ENCODE measurements at regions not wholly inside any gene's neighbourhood (a gene's known extent, or its start where the extent isn't known, plus 50 kb on each side); places are given as distances from the start of the nearest gene placed in this dataset.

GRCh38 chr2:192459422-192459821 is 264.7 kb upstream of the TMEFF2 start:
- H3K27ac ChIP-seq (ENCODE audit: low read length) = no peak overlapping the region
- no peaks in the 10 kb centered on the region for H3K27me3 ChIP-seq (ENCODE audit: control insufficient read depth, insufficient read depth)
- H3K4me1 ChIP-seq (ENCODE audit: control insufficient read depth, insufficient read depth, low read length) = no peaks in the 10 kb centered on the region
- DNase-seq (no peak), ATAC-seq (no peak)
- H3K9me3 ChIP-seq (ENCODE audit: control insufficient read depth, low read length) = no peaks in the 10 kb centered on the region
- intact Hi-C loops (cut with DNase I) = no loop called here
- H3K4me3 ChIP-seq (ENCODE audit: low read length) = no peak overlapping the region
- 95% methylated on average over 1 of the region's 1 CpG for WGBS

- DNase-seq (no peak), ATAC-seq (no peak)
- no peak overlapping the region for H3K27ac ChIP-seq (ENCODE audit: low read length)
- intact Hi-C loops (cut with DNase I) = no loop called here
- 67% methylated on average over 1 of the region's 1 CpG for WGBS
- no peaks in the 10 kb centered on the region for H3K9me3 ChIP-seq (ENCODE audit: control insufficient read depth, low read length)
- no peaks in the 10 kb centered on the region for H3K4me1 ChIP-seq (ENCODE audit: control insufficient read depth, insufficient read depth, low read length)
- no peak overlapping the region for H3K4me3 ChIP-seq (ENCODE audit: low read length)
- no peaks in the 10 kb centered on the region for H3K27me3 ChIP-seq (ENCODE audit: control insufficient read depth, insufficient read depth)
Measured at GRCh38 chr2:192448881-192449280, 254.1 kb upstream of the TMEFF2 start.

- ATAC-seq = no peak
- 64% methylated on average over 7 of the region's 7 CpGs for WGBS
Measured at GRCh38 chr2:192444286-192444838, 249.6 kb upstream of the TMEFF2 start.

DNA sequence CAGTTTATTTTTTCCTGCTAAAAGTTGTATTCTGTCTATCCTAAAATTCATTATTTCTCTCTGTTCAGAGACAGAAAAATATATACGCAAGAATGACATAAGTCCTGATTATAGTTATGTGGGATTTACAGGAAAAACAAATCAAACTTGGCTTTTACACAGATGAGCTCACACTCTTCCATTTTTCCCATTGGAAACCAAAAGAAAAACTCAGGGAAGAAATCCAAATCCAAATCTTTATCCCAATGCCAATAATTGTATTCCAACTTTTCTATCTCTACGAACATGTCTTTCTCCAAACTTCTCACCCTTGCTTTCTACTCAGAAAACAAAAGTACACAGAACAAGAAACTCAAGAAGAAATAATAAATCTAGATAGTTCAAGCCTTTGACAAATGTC is 249.1 kb upstream of the TMEFF2 start:
- 49% methylated on average over 2 of the region's 2 CpGs for WGBS
- DNase-seq = no peak
- Histone ChIP-seq H3K9me3 (ENCODE audit: control insufficient read depth, low read length) (no peaks in the 10 kb centered on the region), H3K27me3 (ENCODE audit: control insufficient read depth, insufficient read depth) (no peaks in the 10 kb centered on the region), H3K4me3 (ENCODE audit: low read length) (no peak overlapping the region), H3K4me1 (ENCODE audit: control insufficient read depth, insufficient read depth, low read length) (no peaks in the 10 kb centered on the region), H3K27ac (ENCODE audit: low read length) (no peak overlapping the region)
- intact Hi-C loops (cut with DNase I) = no loop called here
- no peak for ATAC-seq

More at GRCh38 chr2:192444286-192444838, 249.6 kb upstream of the TMEFF2 start:
- no peaks in the 10 kb centered on the region for H3K9me3 ChIP-seq (ENCODE audit: control insufficient read depth, low read length)
- intact Hi-C loops (cut with DNase I) = no loop called here
- no peaks in the 10 kb centered on the region for H3K4me1 ChIP-seq (ENCODE audit: control insufficient read depth, insufficient read depth, low read length)
- no peak overlapping the region for H3K27ac ChIP-seq (ENCODE audit: low read length)
- H3K4me3 ChIP-seq (ENCODE audit: low read length) = no peak overlapping the region
- H3K27me3 ChIP-seq (ENCODE audit: control insufficient read depth, insufficient read depth) = no peaks in the 10 kb centered on the region
- DNase-seq = no peak

DNA sequence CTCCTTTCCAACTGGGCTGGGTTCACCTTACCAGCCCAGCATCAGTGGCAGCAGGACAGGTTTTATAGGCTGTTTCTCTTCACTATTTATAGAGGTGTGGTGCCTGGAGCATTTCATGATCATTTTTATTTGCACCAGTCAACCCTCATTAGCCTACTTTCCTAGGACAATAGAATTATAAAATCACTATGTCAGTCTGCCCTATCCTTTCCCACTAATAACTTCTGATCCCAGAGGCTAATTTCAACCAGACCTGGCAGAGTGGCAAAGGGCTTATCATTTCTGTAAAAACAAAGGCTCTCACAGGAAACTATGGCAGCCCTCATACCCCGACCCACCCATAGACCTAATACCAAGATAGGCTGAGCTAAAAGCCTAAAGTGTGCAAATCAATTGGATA is 243.5 kb upstream of the TMEFF2 start:
- no peak overlapping the region for H3K4me3 ChIP-seq (ENCODE audit: low read length)
- no peaks in the 10 kb centered on the region for H3K9me3 ChIP-seq (ENCODE audit: control insufficient read depth, low read length)
- no peaks in the 10 kb centered on the region for H3K27me3 ChIP-seq (ENCODE audit: control insufficient read depth, insufficient read depth)
- H3K4me1 ChIP-seq (ENCODE audit: control insufficient read depth, insufficient read depth, low read length) = no peaks in the 10 kb centered on the region
- ATAC-seq (no peak), DNase-seq (no peak)
- no peak overlapping the region for H3K27ac ChIP-seq (ENCODE audit: low read length)
- WGBS = 66% methylated on average over 1 of the region's 1 CpG
- intact Hi-C loops (cut with DNase I) = no loop called here

DNA sequence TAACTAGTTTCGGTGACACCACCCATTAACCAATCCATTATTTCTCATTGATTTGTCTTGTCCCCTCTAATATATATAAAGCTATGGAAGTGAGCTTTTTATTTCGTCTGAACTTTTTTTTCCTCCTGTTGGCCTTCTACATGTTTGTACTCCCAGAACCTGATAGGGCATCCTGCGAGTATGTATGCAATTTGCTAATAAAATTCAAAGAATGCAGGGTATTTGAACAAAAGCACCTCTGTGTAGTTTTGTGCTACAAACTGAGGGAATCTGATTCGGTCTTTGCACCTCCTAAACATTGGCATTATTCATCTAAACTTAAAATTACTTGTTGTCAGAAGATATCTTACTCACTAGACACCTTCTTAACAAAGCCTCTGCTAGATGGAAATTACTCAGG is 242.9 kb upstream of the TMEFF2 start:
- ATAC-seq (no peak), DNase-seq (no peak)
- no peaks in the 10 kb centered on the region for H3K27me3 ChIP-seq (ENCODE audit: control insufficient read depth, insufficient read depth)
- intact Hi-C loops (cut with DNase I) = no loop called here
- no peaks in the 10 kb centered on the region for H3K4me1 ChIP-seq (ENCODE audit: control insufficient read depth, insufficient read depth, low read length)
- no peak overlapping the region for H3K27ac ChIP-seq (ENCODE audit: low read length)
- no peaks in the 10 kb centered on the region for H3K9me3 ChIP-seq (ENCODE audit: control insufficient read depth, low read length)
- WGBS = 70% methylated on average over 4 of the region's 4 CpGs
- no peak overlapping the region for H3K4me3 ChIP-seq (ENCODE audit: low read length)

DNA sequence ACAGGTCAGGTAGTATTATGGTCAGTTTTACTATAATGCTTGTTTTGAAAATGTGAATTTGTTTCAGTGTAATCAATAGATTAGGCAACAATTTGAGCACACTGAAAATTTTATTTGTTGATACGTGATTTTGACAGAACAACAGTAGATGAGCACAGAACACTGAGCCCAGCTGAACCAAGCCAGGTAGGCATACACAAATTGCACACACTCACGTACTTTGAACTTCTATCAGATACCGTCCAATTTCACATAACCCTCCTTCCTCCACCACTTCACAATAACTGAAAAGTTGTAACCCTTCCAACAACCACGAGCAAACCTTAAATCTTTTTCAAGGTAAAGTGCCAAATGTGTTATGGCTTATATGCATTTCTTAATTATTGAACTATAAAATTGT is 229.5 kb upstream of the TMEFF2 start:
- no peak overlapping the region for H3K4me3 ChIP-seq (ENCODE audit: low read length)

GRCh38 chr2:192419786-192420185 is 225.1 kb upstream of the TMEFF2 start:
- no peaks in the 10 kb centered on the region for H3K9me3 ChIP-seq (ENCODE audit: control insufficient read depth, low read length)
- H3K27me3 ChIP-seq (ENCODE audit: control insufficient read depth, insufficient read depth) = no peaks in the 10 kb centered on the region
- no peaks in the 10 kb centered on the region for H3K4me1 ChIP-seq (ENCODE audit: control insufficient read depth, insufficient read depth, low read length)
- intact Hi-C loops (cut with DNase I) = no loop called here
- ATAC-seq (no peak), DNase-seq (no peak)
- no peak overlapping the region for H3K27ac ChIP-seq (ENCODE audit: low read length)
- WGBS = 65% methylated on average over 2 of the region's 2 CpGs
- no peak overlapping the region for H3K4me3 ChIP-seq (ENCODE audit: low read length)

More for the DNA sequence above, 229.5 kb upstream of the TMEFF2 start:
- DNase-seq (no peak), ATAC-seq (no peak)
- 76% methylated on average over 4 of the region's 4 CpGs for WGBS
- Histone ChIP-seq H3K4me1 (ENCODE audit: control insufficient read depth, insufficient read depth, low read length) (no peaks in the 10 kb centered on the region), H3K9me3 (ENCODE audit: control insufficient read depth, low read length) (no peaks in the 10 kb centered on the region), H3K27me3 (ENCODE audit: control insufficient read depth, insufficient read depth) (no peaks in the 10 kb centered on the region), H3K27ac (ENCODE audit: low read length) (no peak overlapping the region)
- intact Hi-C loops (cut with DNase I) = no loop called here

- Histone ChIP-seq H3K4me3 (ENCODE audit: low read length) (no peak overlapping the region), H3K27ac (ENCODE audit: low read length) (no peak overlapping the region), H3K27me3 (ENCODE audit: control insufficient read depth, insufficient read depth) (no peaks in the 10 kb centered on the region), H3K4me1 (ENCODE audit: control insufficient read depth, insufficient read depth, low read length) (no peaks in the 10 kb centered on the region), H3K9me3 (ENCODE audit: control insufficient read depth, low read length) (no peaks in the 10 kb centered on the region)
- WGBS = 43% methylated on average over 4 of the region's 4 CpGs
- no peak for DNase-seq
- intact Hi-C loops (cut with DNase I) = no loop called here
- ATAC-seq = no peak
Measured at GRCh38 chr2:192416060-192416459, 221.3 kb upstream of the TMEFF2 start.

GRCh38 chr2:192414794-192415193 is 220.1 kb upstream of the TMEFF2 start:
- WGBS = 88% methylated on average over 18 of the region's 18 CpGs
- Histone ChIP-seq H3K9me3 (ENCODE audit: control insufficient read depth, low read length) (no peaks in the 10 kb centered on the region), H3K27me3 (ENCODE audit: control insufficient read depth, insufficient read depth) (no peaks in the 10 kb centered on the region), H3K27ac (ENCODE audit: low read length) (no peak overlapping the region), H3K4me1 (ENCODE audit: control insufficient read depth, insufficient read depth, low read length) (no peaks in the 10 kb centered on the region), H3K4me3 (ENCODE audit: low read length) (no peak overlapping the region)
- DNase-seq (peak in 2 of 3 donors; percentile 34 to 51), ATAC-seq (peak in 1 of 2 donors; percentile 29)
- intact Hi-C loops (cut with DNase I) = no loop called here

- Histone ChIP-seq H3K27me3 (ENCODE audit: control insufficient read depth, insufficient read depth) (no peaks in the 10 kb centered on the region), H3K4me3 (ENCODE audit: low read length) (no peak overlapping the region), H3K9me3 (ENCODE audit: control insufficient read depth, low read length) (no peaks in the 10 kb centered on the region), H3K27ac (ENCODE audit: low read length) (no peak overlapping the region), H3K4me1 (ENCODE audit: control insufficient read depth, insufficient read depth, low read length) (no peaks in the 10 kb centered on the region)
- intact Hi-C loops (cut with DNase I) = no loop called here
- DNase-seq = peak in 2 of 3 donors; percentile 18 to 37
- ATAC-seq = no peak
- 90% methylated on average over 13 of the region's 13 CpGs for WGBS
Measured at GRCh38 chr2:192413812-192414681, 219.3 kb upstream of the TMEFF2 start.
